AG08395 (cell line): ENCODE measurements at regions not wholly inside any gene's neighbourhood (a gene's known extent, or its start where the extent isn't known, plus 50 kb on each side); places are given as distances from the start of the nearest gene placed in this dataset.

ENCODE experiments used
- DNase-seq: peaks from one replicate; pipeline ENCODE4 v3.0.0; 2012; ENCODE audit warnings: mixed read lengths, low spot score

DNA sequence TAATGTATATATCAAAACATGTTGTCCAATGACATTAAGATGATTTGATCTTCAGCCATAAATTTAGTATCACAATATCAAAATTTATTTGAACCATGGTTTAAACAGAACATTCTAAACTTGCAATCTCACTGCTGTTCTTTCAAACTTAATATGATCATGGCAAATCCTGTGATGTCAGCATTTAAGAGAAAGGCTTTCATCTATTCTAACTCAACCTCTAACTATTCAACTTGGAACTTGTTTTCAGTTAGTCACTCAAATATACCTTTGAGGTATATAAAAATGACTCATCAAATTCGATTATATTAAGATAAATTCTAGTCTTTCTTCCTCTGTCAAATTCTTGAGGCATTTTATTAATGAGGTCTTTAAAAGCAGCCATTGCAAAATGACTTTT is 747.0 kb upstream of the FLRT2 start:
- no peak for DNase-seq

DNA sequence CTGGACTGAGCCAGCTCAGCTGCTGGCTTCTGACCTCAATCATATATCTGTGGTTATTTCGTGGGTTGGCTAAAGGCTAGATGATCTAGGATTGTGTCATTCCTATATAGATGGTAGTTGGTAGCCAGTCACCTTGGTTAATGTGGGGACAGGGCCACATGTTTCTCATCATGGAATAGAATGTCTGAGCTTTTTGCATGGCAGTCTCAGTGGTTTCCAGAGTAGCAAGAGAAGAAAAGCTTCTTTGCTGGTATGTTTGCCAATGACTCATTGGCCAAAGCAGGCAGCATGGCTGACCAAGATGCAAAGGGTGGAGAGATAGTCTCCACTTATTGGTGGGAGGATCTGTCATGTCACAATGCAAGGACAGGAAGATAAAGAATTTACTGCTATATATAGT is 746.4 kb upstream of the FLRT2 start:
- DNase-seq = peak; percentile 3

DNA sequence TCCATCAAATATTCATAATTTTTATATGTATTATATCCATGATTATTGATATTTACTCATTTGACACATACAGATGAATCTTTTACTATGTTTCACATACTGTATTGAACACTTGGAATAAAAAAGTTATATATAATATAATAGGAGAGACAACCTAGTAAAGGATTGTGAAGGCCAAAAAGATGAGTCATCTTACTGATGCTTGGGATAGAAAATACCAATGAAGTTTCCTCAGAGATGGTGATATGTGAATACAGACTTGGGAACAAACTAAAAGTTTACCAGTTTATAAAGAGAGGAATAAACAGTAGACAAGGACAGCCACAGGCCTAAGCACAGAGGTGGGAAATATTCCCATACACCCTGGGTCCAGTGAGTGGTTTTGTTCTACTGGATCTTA is 743.9 kb upstream of the FLRT2 start:
- no peak for DNase-seq

DNA sequence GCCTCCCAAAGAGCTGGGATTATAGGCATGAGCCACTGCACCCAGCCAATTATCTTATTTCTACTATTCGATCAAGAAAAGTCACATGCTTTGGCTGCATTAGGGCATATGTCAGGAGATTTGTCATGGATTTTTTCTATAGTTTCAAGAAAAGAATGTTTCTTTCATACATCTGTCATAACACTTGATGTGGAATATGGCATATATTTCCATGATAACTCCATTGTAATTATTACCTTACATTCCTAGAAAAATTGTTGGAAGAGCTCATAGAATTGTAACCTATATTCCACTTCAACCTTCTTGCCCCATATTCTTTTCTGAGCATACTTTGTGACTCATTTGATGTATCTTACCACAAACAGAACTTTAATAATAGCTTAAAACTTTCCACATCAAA is 740.9 kb upstream of the FLRT2 start:
- DNase-seq = no peak

DNA sequence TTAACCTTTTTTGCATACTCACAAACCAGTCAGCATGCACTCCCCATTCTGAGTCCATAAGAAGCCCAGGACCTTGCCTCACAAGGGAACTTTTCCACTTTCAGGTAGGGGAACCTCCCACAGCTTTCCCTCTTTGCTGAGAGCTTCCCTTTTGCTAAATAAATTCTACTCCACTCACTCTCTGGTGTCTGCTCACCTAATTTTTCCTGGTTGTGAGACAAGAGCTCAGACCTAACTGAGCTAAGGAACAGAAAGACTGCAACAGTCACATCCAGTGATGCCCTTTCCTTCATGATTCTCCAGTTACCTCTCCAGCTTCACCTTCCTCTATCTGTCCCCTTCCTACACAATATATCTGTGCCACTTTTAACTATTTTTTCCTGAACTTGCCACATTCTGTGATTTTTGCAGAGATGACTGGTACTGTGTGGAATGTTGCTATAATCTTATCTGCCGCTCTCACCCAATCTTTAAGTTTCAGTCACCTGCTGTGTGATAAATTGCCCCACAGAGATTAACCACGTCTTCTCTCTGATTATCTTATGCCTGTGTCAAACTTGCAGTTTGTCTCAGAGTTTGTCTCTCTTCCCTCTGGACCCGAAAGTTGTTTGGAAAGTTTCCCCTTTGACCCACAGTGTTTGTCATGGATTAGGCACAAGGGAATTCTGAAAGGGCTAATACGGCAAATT is 737.1 kb upstream of the FLRT2 start:
- DNase-seq = no peak

DNA sequence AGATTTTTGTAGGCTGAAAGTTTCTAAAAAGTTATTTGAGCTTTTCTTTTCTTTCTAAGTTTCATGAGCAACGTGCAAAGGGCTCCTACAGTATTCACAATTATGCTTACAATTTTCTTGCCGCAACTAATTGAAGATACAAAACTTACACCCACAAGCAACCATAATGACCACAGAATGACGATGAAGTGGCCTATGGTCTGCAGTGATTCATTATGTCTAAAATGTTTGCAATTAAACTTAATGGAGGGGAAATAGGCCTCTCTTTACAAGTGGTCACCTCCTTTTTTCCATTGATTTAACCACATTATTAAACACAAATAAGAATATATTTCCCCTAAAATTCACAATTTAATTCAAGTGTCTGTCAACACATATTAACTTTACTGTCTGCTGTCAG is 732.6 kb upstream of the FLRT2 start:
- DNase-seq = no peak

DNA sequence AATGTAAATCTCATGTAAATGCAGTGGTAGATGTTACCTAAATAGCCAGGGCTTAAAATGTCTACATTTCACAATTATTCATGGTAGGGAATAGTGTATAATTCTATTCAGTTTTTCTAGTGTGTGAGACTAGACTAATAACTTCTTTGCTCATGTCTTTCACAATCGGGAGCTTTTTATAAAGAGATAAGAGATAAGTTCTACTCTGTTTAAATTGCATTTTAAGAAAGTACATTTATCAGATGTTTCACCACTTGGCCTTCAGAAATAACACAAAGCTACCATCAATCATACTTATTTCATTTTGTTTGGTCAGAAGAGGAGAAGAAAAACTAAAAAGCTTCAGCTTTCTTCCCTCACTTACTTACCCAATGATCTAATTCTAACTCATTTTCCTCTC is 725.5 kb upstream of the FLRT2 start:
- DNase-seq = no peak

DNA sequence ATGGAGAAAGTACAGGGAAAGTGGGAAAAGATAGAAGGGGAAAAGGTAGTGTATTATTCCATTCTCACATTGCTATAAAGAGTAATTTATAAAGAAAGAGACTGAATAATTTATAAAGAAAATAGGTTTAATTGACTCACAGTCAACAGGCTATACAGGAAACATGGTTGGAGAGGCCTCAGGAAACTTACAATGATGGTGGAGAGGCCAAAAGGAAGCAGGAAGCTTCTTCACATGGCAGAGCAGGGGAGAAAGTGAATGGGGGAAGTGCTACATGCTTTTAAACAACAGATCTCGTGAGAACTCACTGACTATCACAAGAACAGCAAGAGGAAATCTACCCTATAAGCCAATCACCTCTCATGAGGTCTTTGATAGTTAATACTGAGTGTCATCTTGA is 725.0 kb upstream of the FLRT2 start:
- DNase-seq = no peak

DNA sequence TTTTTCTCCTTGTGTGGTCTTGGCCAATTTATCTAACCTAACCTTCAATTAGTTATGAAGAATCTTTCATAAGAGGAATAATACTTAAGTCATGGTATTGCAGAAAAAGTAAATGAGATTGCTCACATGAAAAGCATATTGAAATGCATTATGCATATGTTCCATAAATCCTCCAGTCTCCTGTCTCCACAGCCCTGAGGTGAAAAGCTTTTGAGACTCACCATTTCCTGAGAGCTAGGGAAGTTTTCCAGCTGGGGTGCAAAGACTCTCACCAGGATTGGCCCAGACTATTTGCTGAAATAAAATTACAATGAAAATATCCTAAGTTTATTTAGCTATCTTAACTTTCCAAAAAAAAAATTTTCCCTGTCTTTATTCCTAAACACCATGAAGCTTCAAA is 723.8 kb upstream of the FLRT2 start:
- DNase-seq = no peak

DNA sequence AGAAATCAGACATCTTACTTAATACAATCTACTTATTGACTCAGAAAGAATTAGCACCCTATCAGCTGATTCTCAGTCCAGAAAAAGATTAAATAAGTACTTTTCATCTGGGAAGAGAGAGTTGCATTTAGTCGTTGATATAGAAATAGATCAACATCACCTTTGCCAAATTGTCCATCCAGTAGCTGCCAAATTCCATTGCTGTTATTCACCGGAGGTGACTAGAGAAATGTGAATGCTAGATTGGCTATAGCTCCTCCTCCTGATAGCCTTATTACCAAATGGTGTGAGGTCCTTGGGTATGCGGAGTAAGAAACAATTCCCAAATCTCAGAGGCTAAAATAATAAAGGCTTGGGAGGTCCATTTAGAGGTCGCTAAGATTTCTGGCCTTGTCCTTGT is 723.3 kb upstream of the FLRT2 start:
- no peak for DNase-seq

DNA sequence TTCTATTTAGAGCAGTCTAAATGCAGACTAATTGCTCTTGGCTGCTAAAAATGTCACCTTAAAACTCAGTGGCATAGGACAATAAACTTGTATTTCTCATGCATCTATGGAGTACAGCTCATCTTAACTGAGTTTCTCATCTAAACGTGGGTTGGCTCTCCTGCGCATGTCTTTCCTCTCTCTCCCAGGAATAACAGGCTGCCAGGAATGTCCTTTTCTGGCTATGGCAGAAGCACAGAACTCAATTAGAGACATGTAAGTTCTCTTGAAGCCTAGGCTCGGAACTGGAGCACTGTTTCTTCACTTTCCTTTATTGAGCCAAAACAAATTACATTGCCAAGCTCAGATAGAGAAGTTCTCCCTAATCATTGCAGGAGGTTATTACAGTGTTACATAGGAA is 722.3 kb upstream of the FLRT2 start:
- DNase-seq = no peak

DNA sequence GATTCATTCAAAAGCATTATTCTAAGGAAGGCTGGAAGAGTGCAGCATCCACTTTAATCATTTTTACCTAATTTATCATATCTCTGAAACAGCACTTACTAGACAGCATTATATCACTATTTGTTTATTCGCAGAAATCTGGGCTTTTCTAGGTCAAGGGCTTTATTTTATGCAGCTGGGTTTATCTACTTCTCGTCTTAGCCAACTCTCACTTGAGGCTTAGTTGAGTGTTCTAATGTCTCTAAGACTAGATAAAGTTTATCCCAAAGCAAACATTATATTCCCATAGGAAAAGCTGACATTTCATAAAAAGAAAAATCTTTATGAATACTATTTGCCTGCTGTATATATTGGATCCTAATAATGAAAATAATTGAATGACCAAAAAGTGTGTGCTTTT is 720.8 kb upstream of the FLRT2 start:
- DNase-seq = no peak

DNA sequence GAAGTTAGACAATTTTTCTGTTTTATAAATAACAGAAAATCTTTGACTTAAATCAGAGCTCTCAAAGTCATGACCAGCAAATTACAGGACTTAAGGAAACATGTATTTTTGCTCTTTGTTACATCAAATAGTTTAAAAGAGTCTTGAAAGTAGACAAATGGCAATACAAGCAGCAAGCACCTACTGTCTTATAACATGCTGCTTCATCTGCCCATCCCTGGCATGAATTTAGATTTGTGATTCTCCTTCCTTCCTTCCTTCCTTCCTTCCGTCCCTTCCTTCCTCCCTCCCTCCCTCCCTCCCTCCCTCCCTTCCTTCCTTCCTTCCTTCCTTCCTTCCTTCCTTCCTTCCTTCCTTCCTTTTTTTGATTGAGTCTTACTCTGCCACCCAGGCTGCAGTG is 715.6 kb upstream of the FLRT2 start:
- no peak for DNase-seq

DNA sequence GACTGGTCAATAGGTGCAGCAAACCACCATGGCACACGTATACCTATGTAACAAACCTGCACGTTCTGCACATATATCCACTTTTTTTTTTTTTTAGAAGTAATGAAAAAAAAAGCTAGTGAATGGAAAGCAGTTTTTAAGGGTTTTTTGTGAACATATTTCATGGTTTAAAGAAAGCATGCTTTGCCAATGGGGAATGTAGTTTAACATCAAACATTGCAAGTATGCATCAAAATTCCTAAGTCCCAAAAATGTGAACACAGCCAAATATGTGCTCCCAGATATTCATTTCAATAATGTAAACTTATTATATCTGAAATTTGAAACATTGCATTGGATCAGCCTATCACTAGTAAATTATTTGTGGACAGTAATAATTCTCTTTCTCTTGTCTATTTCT is 710.4 kb upstream of the FLRT2 start:
- DNase-seq = no peak

DNA sequence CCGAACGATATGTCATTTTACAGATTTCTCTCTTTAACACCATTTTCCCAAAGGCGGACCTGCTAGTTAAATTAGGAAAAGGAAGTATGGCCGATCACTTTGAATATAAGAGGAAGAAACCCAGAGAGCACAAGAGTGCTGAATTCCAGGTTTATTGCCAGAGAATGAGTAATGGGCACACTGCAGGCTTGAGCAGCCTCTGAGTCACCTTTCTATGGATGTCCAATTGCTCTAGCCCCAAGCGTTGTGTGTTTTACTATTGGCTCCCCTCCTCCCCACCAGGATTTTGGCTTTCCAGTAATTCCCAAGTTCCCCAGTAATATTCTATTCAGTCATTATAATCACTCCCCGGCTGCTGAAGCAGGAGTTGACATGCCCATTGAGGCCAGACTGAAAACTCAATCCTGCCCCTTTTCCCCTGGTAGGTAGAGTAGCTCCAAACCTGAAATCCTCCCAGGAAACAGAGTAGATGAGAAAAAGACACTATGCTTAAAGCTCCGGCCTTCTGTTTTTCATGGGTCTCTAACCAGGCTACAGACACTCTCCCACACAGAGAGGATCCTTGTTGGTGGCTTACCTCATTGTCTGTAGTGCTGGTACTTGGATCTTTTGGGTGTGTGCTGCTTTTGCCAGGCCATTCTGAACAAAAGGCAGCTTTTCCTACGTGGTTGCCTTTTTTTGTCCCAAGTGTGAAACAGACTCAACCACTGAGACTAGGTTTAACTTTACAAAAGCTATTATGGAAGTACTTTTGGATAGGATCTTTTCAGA is 704.3 kb upstream of the FLRT2 start:
- DNase-seq = peak; percentile 46

DNA sequence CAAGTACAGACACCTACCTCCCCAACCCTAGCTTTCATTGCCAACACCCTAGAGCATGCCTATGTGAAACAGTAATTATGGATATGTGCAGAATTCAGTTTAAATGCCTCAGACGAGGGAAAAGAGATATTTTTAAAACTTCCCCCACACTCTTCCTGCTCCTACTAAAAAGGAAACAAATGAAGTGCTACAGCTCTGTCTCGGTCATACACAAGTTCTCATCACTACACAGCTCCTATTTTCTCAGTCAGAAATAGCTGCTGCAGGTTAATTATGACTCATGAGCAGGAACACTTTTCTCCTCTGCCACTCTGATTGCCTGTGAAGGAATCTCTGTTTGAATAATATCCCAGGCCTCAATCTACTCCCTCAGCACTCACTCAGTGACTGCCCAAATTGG is 703.6 kb upstream of the FLRT2 start:
- no peak for DNase-seq

DNA sequence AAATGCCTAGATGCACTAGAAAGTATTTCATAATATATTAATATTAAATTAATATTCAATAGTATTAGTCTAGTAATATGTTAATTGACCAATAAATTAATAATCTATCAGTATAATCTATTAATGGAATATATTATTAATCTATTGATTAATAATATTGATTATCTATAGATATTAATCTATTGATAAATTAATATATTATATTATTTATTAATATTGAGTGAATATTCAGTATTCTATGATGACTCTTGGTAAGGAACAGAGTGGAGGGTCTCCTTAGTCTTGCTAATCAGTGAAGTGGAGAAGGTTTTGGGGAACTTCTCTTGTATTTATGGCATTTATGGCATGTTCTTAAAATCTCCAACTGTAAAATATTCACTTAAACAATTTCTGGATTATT is 679.3 kb upstream of the FLRT2 start:
- no peak for DNase-seq

DNA sequence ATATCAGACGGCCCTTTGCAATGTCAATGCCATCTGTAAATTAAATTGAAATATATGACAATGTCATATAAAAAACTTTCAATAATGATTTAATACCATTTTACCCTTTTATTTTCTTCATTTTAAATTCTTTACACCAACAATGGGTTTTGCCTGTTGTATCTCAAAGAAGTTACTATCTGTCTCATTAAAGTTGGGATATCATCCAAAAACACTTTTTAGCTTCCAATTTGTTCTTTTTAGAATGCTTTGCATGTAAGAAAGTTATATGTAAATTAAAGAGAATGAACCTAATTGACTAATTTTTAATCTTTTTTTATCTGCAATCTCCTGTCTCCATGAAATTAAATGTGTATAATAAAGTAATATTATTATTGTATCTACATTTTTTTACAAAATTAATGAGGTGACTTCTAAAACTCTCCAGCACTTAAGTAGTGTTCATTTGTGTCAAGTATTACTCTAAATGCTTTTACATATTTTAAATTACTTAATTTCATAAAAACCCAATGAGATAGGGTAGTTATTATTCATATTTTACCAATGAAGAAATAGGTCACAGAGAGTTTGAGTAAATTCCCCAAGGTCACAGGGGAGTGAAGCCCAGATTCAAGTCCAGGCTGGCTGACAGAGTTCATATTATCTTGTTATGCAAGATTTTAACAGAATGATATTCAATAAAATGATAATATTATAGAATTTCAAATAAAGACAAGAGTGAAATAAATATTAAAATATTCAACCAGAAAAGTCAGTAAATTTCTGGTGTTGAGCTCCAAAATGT is 673.0 kb upstream of the FLRT2 start:
- no peak for DNase-seq

DNA sequence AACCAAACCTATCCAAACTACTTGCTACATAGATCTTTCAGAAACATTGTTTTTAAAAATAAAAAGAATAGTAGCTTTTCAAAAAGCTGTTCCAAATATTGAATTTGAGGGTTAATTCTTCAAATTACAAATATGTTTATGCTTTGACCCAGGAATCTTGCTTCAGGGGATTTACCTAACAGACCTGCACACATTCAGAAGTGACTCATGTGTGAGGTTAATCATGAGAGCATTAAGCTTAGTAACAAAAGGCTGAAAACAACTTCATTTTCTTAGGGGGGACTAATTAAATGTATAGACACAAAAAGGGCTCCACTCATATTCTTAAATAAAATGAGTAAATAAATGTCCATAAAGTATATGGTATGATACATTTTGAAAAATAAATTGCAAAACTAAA is 672.4 kb upstream of the FLRT2 start:
- DNase-seq = no peak

DNA sequence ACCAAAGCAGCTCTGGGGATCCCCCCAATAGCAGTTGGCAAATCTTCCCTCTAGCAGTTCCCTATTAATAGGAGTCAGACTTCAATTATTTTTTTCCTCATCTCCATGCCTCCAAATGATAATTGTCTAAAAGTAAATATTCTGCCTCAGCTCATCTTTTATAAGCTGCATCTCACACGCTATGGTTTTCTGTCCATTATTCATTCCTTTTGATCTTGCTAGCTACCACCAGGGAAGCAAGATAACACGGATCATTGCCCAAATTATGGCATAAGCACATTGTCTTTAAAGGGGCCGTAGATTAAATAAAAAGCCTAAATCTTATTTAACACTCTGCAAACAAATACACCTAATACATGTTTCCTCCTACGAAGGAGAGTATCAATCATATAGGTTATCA is 670.8 kb upstream of the FLRT2 start:
- DNase-seq = no peak

DNA sequence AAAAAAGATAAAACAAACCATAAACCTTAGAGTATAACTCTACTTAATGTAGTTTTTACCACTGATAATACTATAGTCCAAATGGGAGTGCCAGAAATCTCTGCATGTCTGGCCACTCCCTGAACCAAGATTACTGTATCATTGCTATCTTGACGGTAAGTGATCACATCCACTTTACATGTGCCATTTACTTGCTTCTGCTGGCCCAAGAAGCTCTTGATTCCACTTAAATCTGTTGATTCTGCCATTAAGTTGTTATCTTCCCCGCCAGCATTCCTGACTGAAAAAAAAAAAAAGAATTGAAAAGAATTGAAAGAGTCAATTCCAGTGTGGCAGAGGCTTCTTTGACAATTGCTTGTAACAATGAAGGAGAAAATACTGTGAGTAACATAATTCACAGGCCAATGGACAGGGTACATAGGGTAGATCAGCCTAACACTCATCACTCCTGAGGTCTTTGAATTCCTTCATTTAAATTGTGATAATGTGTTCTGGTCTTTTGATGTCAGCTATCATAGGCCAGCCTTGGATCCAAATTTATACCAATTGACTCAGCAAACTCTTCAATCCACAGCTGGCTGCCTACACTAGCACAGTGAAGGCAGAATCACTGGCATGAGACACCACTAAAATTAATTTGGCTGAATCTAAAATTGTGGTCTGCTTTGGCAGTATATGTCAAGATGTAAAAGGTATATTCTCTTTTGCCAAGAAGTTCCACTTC is 665.2 kb upstream of the FLRT2 start:
- no peak for DNase-seq

DNA sequence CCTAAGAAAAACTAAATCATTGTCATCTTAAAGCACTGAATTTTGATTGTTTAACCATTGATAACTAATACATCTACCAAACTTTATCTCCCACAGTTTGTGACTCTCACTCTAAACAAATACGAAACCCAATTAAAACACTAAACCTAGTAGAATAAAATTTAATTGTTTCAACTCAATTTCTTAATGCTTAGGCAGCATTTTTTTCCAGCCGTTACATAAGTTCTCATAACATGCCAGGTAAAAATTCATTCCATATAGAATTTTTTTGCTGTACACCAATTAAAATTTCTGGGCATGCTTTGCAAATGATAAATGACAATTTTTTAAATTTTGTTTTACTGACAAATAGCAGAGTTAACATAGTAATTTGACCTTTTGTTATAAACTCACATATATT is 658.2 kb upstream of the FLRT2 start:
- DNase-seq = no peak

DNA sequence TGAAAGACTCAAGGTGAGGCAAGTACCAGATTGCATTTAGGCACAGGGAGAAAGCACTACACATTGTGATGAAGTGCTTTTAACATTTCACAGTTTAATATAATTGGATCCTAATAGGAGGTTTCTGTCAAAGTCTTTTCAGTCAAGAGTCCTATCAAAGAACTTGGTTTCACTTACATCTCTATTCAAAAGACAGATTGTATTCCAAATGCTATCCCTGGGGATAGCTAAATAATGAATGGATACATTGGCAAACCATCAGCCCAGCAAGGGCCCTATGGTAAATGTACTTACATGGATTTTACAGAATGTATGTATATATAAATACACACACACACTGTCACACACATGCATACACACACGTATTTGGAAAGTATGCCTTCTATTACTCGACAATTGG is 655.5 kb upstream of the FLRT2 start:
- DNase-seq = no peak
